GM12891 (cell line): ENCODE measurements at regions not wholly inside any gene's neighbourhood (a gene's known extent, or its start where the extent isn't known, plus 50 kb on each side); places are given as distances from the start of the nearest gene placed in this dataset.
A peak's percentile ranks its signal among the peaks of the same experiment; 100 is the strongest.
"Not testable (repeated sequence)": the region's sequence is repeated elsewhere in the genome, so short reads cannot be mapped to it uniquely, and the experiment has no call there.

Source experiments
- DNase-seq: peaks from one replicate; pipeline ENCODE4 v3.0.0; 2011; ENCODE audit warnings: low spot score; ENCODE audit not compliant: insufficient read length
- FAIRE-seq: peaks from 2 replicates; lab custom pipeline; 2011; peaks lifted over from hg19 to GRCh38; lab: Jason Lieb, UNC
- PAX5 ChIP-seq: IDR thresholded peaks from 2 replicates; pipeline ENCODE4 v1.6.1; 2011; ENCODE audit warnings: low read length, moderate library complexity, mild to moderate bottlenecking; ENCODE audit not compliant: insufficient read depth, severe bottlenecking
- POLR2A ChIP-seq: IDR thresholded peaks from 2 replicates; pipeline ENCODE4 v1.6.1; 2011; ENCODE audit warnings: low read depth, low read length, control low read depth
- POLR2AphosphoS5 ChIP-seq: IDR thresholded peaks from 2 replicates; pipeline ENCODE4 v1.6.1; 2011; ENCODE audit warnings: low read depth, low read length, control low read depth
- POU2F2 ChIP-seq: IDR thresholded peaks from 2 replicates; pipeline ENCODE4 v1.6.1; 2011; ENCODE audit warnings: low read depth, mild to moderate bottlenecking, control low read depth, low read length, moderate library complexity
- SPI1 ChIP-seq: IDR thresholded peaks from 2 replicates; pipeline ENCODE4 v1.6.1; 2011; ENCODE audit warnings: low read depth, low read length, control low read depth
- TAF1 ChIP-seq: IDR thresholded peaks from 2 replicates; pipeline ENCODE4 v1.6.1; 2011; ENCODE audit warnings: low read depth, low read length, control low read depth

DNA sequence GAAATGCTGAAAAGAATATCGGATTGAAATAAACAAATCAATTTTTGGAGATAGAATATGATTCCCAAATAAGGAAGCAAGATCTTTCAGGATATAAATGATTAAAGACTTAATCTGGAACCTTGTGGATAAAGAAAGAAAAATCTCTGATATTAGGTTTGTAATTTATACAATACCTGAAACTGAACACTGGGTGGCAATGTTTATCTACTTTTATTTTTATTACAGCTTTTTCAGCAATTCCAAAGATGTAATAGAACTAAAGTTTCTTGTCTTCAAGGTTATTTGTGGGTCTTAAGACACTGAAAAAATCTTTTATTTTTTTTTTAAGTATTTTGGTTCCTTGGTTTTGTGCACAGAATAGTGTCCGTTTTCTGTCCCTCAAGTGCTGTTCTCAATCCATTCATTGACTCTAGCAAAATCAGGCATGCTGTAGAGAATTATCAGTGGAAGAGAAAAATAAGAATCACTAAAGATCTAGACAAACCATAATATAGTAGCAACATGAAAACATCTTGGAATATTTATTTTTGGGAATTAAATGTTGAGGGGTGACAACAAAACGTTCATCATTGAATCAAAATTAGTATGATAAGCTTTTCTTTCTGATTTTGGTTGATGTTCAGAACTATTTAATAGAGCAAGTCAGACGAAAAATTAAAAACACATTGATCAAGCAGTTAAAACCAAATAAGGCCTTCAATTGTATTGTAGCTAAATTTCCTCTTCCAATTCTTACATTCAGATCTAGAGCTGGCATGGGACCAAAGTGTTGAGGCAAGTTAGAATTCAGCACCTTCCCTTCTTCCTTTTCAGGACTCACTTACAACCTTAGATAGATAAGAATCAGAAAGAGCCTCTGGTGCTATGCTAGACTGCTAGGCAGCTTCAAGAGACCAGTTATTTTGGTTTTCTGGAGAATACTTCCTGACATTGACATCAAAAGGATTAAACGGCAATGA is 704.4 kb upstream of the PCDH20 start:
- no peak for FAIRE-seq
- no peak for TF ChIP-seq TAF1
- no peak for TF ChIP-seq POU2F2
- no peak for TF ChIP-seq POLR2AphosphoS5
- TF ChIP-seq POLR2A: no peak
- no peak for TF ChIP-seq PAX5
- TF ChIP-seq SPI1: no peak

DNA sequence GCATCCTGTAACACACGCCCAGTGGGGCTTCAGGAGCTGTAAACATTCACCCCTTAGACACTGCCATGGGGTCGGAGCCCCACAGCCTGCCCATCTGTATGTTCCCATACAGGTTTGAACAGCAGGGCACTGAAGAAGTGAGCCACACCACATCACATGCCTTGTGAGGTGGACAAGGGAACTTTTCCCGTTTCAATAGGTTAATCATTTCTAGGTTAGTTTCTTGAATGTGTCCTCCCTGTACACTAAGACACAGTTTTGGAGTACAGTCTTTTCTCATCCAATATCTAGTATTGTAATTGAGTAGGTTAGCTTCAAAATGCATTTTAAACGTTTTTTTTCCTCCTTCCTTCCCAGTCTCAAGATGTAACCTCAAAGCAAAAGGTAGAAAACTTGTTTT is 700.2 kb upstream of the PCDH20 start:
- no peak for TF ChIP-seq PAX5
- TF ChIP-seq POLR2A: no peak
- TF ChIP-seq POU2F2: no peak
- TF ChIP-seq TAF1: no peak
- no peak for TF ChIP-seq POLR2AphosphoS5
- TF ChIP-seq SPI1: no peak
- DNase-seq (no peak), FAIRE-seq (no peak)

More for the DNA sequence above, 704.4 kb upstream of the PCDH20 start:
- peak; percentile 1 for DNase-seq

- FAIRE-seq (no peak), DNase-seq (no peak)
- TF ChIP-seq POLR2AphosphoS5 (no peak), POU2F2 (no peak), POLR2A (no peak), TAF1 (no peak), PAX5 (no peak), SPI1 (no peak)
These were observed 697.5 kb upstream of the PCDH20 start for GRCh38 chr13:62113179-62113578.

DNA sequence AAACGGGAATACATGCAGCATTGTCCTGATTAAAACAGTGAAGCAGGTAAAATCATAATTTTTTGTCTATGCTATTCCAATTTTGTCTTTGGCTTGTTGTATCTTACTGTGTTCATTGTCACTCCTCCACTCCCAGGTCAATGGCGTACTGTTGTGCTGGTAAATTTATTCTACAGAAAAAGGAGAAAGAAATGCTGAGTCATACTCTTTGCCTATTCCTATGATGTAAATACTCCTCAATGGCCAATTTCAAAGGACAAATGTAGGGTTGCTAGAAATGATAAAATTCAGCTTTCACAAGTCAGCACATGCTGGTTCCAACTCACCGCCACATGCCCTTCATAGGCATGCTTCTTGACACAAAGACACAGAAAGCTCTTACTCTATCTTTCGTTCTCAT is 694.4 kb upstream of the PCDH20 start:
- FAIRE-seq (no peak), DNase-seq (no peak)
- TF ChIP-seq POU2F2: no peak
- TF ChIP-seq PAX5: no peak

DNA sequence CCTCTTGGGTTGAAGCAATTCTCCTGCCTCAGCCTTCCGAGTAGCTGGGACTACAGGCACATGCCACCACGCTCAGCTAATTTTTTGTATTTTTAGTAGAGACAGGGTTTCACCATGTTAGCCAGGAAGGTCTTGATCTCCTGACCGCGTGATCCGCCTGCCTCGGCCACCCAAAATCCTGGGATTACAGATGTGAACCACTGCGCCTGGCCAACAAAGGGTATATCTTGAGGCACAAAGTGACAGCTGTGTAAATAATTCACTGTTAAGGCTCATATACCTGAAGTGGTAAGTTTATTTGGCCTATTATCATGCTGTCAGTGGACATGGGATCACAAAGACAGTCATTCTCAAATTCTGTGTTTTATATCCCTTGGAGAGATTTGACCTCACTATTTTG is 688.5 kb upstream of the PCDH20 start:
- FAIRE-seq, DNase-seq: not testable (repeated sequence)

DNA sequence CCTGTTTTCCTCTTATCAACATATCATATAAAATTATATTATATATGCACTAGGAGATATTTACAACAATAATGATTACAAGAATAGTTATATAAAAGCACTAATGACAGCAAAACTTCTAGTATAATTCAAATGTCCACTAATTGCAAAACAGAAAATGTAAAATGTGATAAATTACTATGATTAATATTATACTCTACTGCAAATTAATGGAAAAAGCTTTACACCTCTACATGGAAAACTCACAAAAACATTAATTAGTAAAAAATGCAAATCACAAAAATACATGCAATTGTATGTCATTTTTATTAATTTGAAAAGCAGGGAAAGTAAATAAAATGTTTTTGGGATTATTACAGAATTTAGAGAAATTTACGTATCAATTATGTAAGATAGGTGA is 681.0 kb upstream of the PCDH20 start:
- no peak for DNase-seq
- TF ChIP-seq SPI1 (no peak), PAX5 (no peak), POLR2AphosphoS5 (no peak), POU2F2 (no peak)
- FAIRE-seq: no peak

DNA sequence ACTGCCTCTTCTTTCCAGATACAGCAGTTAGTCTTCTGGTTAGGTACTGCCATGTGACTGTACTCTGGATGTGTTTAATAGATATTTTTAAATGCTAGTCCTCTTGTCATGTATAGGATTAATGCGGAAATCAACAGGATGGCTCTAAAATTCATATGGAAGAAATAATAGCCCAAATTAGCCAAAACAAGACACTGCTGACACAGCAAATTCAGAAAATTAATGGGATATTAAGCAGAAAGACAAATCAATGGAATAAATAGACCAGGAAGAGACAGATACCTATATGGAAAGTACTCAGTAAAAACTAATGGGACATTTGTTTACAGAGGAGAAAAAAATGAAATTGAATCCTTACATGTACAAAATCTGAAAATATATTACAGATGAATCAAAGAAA is 679.3 kb upstream of the PCDH20 start:
- TF ChIP-seq POLR2AphosphoS5: no peak
- no peak for TF ChIP-seq PAX5
- TF ChIP-seq TAF1: no peak
- TF ChIP-seq SPI1: no peak
- no peak for TF ChIP-seq POLR2A
- TF ChIP-seq POU2F2: no peak
- FAIRE-seq (no peak), DNase-seq (no peak)

DNA sequence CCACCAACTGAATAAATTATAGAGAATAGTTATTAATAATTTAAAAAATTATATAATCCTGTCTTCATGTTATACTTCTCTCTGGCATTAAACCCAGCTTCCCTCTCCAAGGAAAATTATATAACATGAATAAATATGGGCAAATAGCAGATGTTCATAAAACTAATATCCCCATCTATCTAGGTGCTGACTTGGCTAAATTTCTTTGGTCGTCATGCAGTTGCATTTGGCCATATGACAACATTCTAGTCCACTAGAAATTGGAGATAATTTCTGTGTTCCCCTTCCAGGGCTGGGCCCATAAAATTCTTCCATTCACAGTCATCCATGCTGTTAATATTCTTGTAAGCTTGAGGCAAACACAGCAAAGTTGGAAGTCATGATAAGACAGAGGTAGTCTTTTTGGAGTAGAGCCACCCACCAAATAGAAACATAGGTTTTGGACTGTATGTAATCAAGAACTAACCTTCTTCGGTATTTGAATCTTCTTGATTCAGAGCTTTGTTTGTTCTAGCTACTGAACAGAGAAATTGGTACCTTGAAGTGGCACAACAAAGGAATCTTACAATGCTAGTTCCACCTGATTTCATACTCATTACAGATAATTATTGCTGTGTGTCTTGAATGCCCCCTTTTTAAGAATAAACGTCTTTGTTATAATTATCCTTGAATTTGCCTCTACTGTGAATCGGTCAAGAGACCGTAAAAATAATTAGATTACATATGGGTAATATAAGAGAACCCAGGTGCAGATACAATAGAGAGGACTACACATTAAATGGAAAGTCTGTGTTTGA is 678.5 kb upstream of the PCDH20 start:
- FAIRE-seq: no peak
- no peak for DNase-seq
- TF ChIP-seq POLR2A (no peak), TAF1 (no peak), SPI1 (no peak), POU2F2 (no peak), PAX5 (no peak), POLR2AphosphoS5 (no peak)

DNA sequence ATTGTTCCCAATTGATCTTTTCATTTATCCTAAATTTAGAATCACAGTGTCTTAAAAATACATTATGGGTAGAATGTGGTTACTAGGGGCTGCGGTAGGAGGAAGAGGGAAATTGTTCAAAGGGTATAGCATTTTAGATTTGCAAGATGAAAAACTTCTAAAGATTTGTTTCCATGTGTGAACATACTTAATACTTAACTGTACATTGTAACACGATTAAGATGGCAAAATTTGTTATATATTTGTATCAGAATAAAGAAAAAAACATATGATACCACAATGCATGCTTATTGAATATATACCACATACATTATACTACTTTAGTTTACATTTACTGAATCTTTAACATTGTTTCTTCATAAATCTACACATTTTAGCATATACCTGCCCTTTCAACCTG is 677.3 kb upstream of the PCDH20 start:
- DNase-seq: no peak
- FAIRE-seq: no peak
- TF ChIP-seq TAF1: no peak
- TF ChIP-seq POLR2A: no peak

DNA sequence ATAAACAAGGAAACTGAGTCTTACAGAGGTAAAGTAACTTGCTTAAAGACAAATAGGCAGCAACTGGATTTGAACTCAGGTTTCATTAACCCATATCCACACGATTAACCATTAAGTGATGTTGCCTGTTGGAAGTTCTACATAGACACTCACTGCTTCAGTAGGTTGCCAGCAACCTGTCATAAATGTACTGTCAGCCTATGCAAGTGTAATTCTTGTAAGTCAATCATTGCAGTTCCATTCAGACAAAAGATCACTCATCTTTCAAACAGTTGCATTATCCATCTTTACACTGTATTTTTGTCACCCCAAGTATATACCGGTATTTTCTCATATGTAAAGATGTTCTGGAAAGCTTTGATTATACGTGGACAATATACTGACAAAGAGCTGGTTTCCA is 676.9 kb upstream of the PCDH20 start:
- DNase-seq: no peak
- TF ChIP-seq POLR2AphosphoS5 (no peak), TAF1 (no peak), POLR2A (no peak), PAX5 (no peak), SPI1 (no peak), POU2F2 (no peak)
- no peak for FAIRE-seq
